ENCODE measurements at regions not wholly inside any gene's neighbourhood (a gene's known extent, or its start where the extent isn't known, plus 50 kb on each side); places are given as distances from the start of the nearest gene placed in this dataset.

- FAIRE-seq: no peak
- TF ChIP-seq CTCF (IDR thresholded peaks at IDR 0.05; ENCODE audit: insufficient read depth, missing control alignments): no peak
- no peak for DNase-seq (ENCODE audit: insufficient read length, low spot score)
Observed at GRCh38 chr20:37586078-37586477, 58.4 kb upstream of the BLCAP start.

- no peak for TF ChIP-seq CTCF (IDR thresholded peaks at IDR 0.05; ENCODE audit: insufficient read depth, missing control alignments)
- FAIRE-seq: peak; percentile 77
- no peak for DNase-seq (ENCODE audit: insufficient read length, low spot score)
Observed at GRCh38 chr20:37584238-37584807, 56.6 kb upstream of the BLCAP start.

- TF ChIP-seq CTCF (IDR thresholded peaks at IDR 0.05; ENCODE audit: insufficient read depth, missing control alignments): no peak
- FAIRE-seq: no peak
- DNase-seq (ENCODE audit: insufficient read length, low spot score): no peak
Observed at GRCh38 chr20:37581246-37581645, 53.6 kb upstream of the BLCAP start.

GRCh38 chr20:37580069-37580468 is 52.4 kb upstream of the BLCAP start:
- FAIRE-seq (no peak), DNase-seq (ENCODE audit: insufficient read length, low spot score) (no peak)
- no peak for TF ChIP-seq CTCF (IDR thresholded peaks at IDR 0.05; ENCODE audit: insufficient read depth, missing control alignments)

- TF ChIP-seq CTCF (IDR thresholded peaks at IDR 0.05; ENCODE audit: insufficient read depth, missing control alignments): no peak
- FAIRE-seq: no peak
- no peak for DNase-seq (ENCODE audit: insufficient read length, low spot score)
Observed at GRCh38 chr20:37579106-37579505, 51.4 kb upstream of the BLCAP start.

GRCh38 chr20:37577981-37578380 is 50.3 kb upstream of the BLCAP start:
- FAIRE-seq (no peak), DNase-seq (ENCODE audit: insufficient read length, low spot score) (no peak)
- no peak for TF ChIP-seq CTCF (IDR thresholded peaks at IDR 0.05; ENCODE audit: insufficient read depth, missing control alignments)

Data from D721Med (cell line).